PC-3 (cell line): ENCODE measurements at regions not wholly inside any gene's neighbourhood (a gene's known extent, or its start where the extent isn't known, plus 50 kb on each side); places are given as distances from the start of the nearest gene placed in this dataset.

Source experiments
- ATAC-seq: fragments of 200-7000 bp; cut with Tn5 transposase; 2 replicates; pipeline ENCODE4 v1.9.1; 2020; ENCODE audit warnings: mild to moderate bottlenecking, moderate library complexity
- BruUV-seq: library from RNA; stranded (reverse); fragments of 400-500 nt; replicated peaks from 2 replicates; lab custom pipeline; 2021; lab: Mats Ljungman, UMichigan
- CTCF ChIA-PET: fragments of 300-600 bp; sonication (Branson Sonifier 250); formaldehyde crosslinking; loops from one replicate; lab custom pipeline; 2022; ENCODE audit warnings: antibody characterized with exemption; lab: Charles Lee
- POLR2A ChIA-PET: fragments of 300-600 bp; sonication (Branson Sonifier 250); formaldehyde crosslinking; loops from one replicate; lab custom pipeline; 2022; ENCODE audit warnings: antibody characterized with exemption; ENCODE audit not compliant: unreplicated experiment; lab: Charles Lee
- DNase-seq: peaks from one replicate; pipeline ENCODE4 v3.0.0-alpha.2; 2015
- H2AFZ ChIP-seq: fragments of 300-600 bp; sonication (generic); 2 replicates; pipeline ENCODE4 v1.6.0; 2016; ENCODE audit warnings: antibody characterized with exemption, low read length
- H3F3A ChIP-seq: fragments of 300-600 bp; sonication (generic); one replicate; pipeline ENCODE4 v1.6.0; 2017; ENCODE audit warnings: antibody characterized with exemption, low read length, control low read depth, mild to moderate bottlenecking; ENCODE audit not compliant: unreplicated experiment
- H3K27ac ChIP-seq: fragments of 300-600 bp; sonication (generic); 2 replicates; pipeline ENCODE4 v1.5.1; 2016; ENCODE audit warnings: mild to moderate bottlenecking, low read length
- H3K27me3 ChIP-seq: fragments of 300-600 bp; sonication (generic); 2 replicates; pipeline ENCODE4 v1.6.1; 2016; ENCODE audit warnings: low read length, mixed read lengths
- H3K36me3 ChIP-seq: fragments of 300-600 bp; sonication (generic); 2 replicates; pipeline ENCODE4 v1.6.1; 2016; ENCODE audit warnings: low read depth, mixed run types, low read length, mixed read lengths
- H3K4me1 ChIP-seq: fragments of 300-600 bp; sonication (generic); 2 replicates; pipeline ENCODE4 v1.5.1; 2016; ENCODE audit warnings: low read length; ENCODE audit not compliant: insufficient read depth
- H3K4me2 ChIP-seq: fragments of 300-600 bp; sonication (generic); 2 replicates; pipeline ENCODE4 v1.6.0; 2016; ENCODE audit warnings: low read length
- H3K4me3 ChIP-seq: fragments of 300-600 bp; sonication (generic); 2 replicates; pipeline ENCODE4 v1.5.1; 2016; ENCODE audit warnings: mild to moderate bottlenecking, low read length, mixed read lengths
- H3K79me2 ChIP-seq: fragments of 300-600 bp; sonication (generic); 2 replicates; pipeline ENCODE4 v1.6.1; 2017; ENCODE audit warnings: low read length, mixed read lengths
- H3K9ac ChIP-seq: fragments of 300-600 bp; sonication (generic); 2 replicates; pipeline ENCODE4 v1.6.0; 2016; ENCODE audit warnings: mild to moderate bottlenecking, low read length
- H3K9me2 ChIP-seq: fragments of 300-600 bp; sonication (generic); replicated peaks from 2 replicates; pipeline ENCODE4 v1.6.1; 2016; ENCODE audit warnings: mixed run types, low read length, mixed read lengths
- H3K9me3 ChIP-seq: fragments of 300-600 bp; sonication (generic); 2 replicates; pipeline ENCODE4 v1.6.1; 2016; ENCODE audit warnings: low read length, mixed read lengths
- H4K20me1 ChIP-seq: fragments of 300-600 bp; sonication (generic); 2 replicates; pipeline ENCODE4 v1.6.1; 2016; ENCODE audit warnings: low read length, mixed read lengths
- EZH2 ChIP-seq: fragments of 300-600 bp; sonication (generic); IDR thresholded peaks from one replicate; pipeline ENCODE4 v1.6.1; 2017; ENCODE audit warnings: antibody characterized with exemption, mild to moderate bottlenecking, low read length; ENCODE audit not compliant: unreplicated experiment
- EZH2phosphoT487 ChIP-seq: fragments of 300-600 bp; sonication (generic); IDR thresholded peaks from 2 replicates; pipeline ENCODE4 v1.6.1; 2018; ENCODE audit warnings: mild to moderate bottlenecking, antibody characterized with exemption, low read length, borderline replicate concordance
- intact Hi-C: fragments of 100-400 bp; cut with micrococcal nuclease; formaldehyde crosslinking; loops from 2 replicates; pipeline ENCODE4 v1.9.0; 2023
- TF ChIP-seq, protein P1 (sequence below): fragments of 300-600 bp; sonication (generic); conservative IDR thresholded peaks from 2 replicates; pipeline ENCODE4 v1.5.1; 2017; ENCODE audit warnings: antibody characterized with exemption, low read depth, mild to moderate bottlenecking, low read length

DNA sequence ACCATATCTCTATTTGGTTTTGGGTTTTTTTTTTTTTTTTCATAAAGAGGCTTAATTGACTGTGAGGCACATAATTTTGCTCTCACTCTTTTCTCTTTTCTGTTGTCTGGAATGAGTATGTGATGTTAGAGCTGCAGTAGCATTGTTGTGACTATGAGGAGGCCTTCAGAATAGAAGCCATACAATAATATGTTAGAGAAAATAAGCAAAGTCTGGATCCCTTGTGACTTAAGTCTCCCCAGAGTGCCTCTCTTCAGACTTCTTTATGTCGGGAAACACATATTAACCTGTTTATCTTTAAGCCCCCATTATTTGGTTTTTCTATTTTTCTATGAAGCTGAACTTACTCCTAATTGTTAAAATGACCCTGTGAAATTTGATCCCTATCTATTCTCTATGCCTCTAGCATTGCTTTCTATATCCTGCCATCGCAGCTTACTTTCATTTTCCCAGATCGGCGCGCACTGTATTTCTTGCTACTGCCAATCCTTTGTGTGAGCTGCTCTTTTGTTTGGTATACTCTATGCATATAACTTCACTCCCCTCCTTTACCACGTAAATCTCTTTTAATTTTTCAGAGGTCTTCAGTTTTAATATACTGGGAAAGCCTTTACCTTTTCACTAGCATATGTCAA, 372.5 kb upstream of the KCNN2 start:
- ChIA-PET POLR2A (no interaction called here), CTCF (no interaction called here)
- Histone ChIP-seq H3K4me1 (no peaks in the 10 kb centered on the region), H3K27me3 (peaks cover 12% of the 10 kb centered on the region; the same call in 1 of the 2 replicates), H3K4me2 (peak overlapping the region; percentile 86), H2AFZ (peak overlapping the region; percentile 56; the same call in 1 of the 2 replicates), H3K9me2 (no peaks in the 10 kb centered on the region), H4K20me1 (no peaks in the 10 kb centered on the region), H3F3A (no peaks in the 10 kb centered on the region), H3K9ac (no peak overlapping the region), H3K27ac (no peak overlapping the region), H3K36me3 (no peaks in the 10 kb centered on the region), H3K9me3 (no peaks in the 10 kb centered on the region; the same call in 1 of the 2 replicates), H3K4me3 (peak overlapping the region; percentile 76), H3K79me2 (no peaks in the 10 kb centered on the region)
- DNase-seq (peak; percentile 23), ATAC-seq (peak; percentile 55)
- BruUV-seq: no TSS peak
- TF ChIP-seq, protein P1, sequence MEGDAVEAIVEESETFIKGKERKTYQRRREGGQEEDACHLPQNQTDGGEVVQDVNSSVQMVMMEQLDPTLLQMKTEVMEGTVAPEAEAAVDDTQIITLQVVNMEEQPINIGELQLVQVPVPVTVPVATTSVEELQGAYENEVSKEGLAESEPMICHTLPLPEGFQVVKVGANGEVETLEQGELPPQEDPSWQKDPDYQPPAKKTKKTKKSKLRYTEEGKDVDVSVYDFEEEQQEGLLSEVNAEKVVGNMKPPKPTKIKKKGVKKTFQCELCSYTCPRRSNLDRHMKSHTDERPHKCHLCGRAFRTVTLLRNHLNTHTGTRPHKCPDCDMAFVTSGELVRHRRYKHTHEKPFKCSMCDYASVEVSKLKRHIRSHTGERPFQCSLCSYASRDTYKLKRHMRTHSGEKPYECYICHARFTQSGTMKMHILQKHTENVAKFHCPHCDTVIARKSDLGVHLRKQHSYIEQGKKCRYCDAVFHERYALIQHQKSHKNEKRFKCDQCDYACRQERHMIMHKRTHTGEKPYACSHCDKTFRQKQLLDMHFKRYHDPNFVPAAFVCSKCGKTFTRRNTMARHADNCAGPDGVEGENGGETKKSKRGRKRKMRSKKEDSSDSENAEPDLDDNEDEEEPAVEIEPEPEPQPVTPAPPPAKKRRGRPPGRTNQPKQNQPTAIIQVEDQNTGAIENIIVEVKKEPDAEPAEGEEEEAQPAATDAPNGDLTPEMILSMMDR: no peak
- TF ChIP-seq EZH2 (no peak), EZH2phosphoT487 (no peak)
- intact Hi-C loops: no loop called here

DNA sequence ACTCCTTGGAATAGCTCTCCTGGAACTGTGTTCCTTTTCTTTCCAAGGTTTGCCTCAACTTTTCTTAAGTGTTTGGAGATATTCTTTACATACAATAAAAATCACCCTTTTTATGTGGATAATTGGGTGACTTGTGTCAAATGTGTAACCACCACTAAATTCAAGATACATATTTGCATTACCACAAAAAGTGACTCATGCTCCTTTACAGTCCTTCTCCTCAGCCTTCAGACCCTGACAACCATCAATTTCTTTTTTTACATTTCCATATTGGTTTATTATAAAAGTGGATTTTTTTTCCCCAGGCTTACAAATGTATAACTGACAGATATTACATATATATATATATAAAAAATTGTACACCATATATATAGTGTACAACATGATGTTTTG, 372.0 kb upstream of the KCNN2 start:
- Histone ChIP-seq H3F3A (no peaks in the 10 kb centered on the region), H4K20me1 (no peaks in the 10 kb centered on the region), H3K9me3 (no peaks in the 10 kb centered on the region), H2AFZ (peak overlapping the region; percentile 56; the same call in 1 of the 2 replicates), H3K4me1 (no peaks in the 10 kb centered on the region), H3K79me2 (no peaks in the 10 kb centered on the region), H3K27me3 (peaks cover 7% of the 10 kb centered on the region; the same call in 1 of the 2 replicates), H3K9ac (no peak overlapping the region), H3K9me2 (no peaks in the 10 kb centered on the region), H3K27ac (no peak overlapping the region), H3K4me3 (peak overlapping the region; percentile 76), H3K36me3 (no peaks in the 10 kb centered on the region), H3K4me2 (peak overlapping the region; percentile 86)
- ChIA-PET POLR2A (no interaction called here), CTCF (no interaction called here)
- DNase-seq: peak; percentile 37
- intact Hi-C loops: no loop called here
- peak; percentile 51 for ATAC-seq
- no TSS peak for BruUV-seq
- TF ChIP-seq EZH2phosphoT487: no peak
- TF ChIP-seq, protein P1: no peak
- no peak for TF ChIP-seq EZH2

DNA sequence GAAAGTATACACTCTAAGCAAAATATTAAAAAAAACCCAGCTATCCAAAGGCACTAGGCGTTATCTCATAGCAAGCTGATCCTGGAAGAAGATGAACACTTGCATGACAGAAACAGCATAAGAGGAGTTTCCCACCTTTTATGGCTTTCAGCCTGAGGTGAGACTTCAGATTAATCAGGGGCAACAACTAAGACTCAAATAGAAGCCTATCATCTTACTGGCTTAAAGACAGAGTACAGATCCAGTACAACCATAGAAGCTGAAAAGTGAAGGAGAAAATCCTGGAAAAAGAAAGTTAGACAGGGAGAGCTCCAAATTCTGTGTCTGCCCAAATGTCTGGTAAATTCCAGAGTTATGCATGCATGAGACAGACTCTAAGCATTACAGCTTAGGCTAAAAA, 360.8 kb upstream of the KCNN2 start:
- ChIA-PET CTCF (interaction anchor here (0.6 kb wide), 1 partner anchor 389 kb away, joined by 4 read pairs; no protein-coding TSS in a partner anchor), POLR2A (no interaction called here)
- no TSS peak for BruUV-seq
- no peaks in the 10 kb centered on the region for H4K20me1 ChIP-seq
- H3K9ac ChIP-seq: no peak overlapping the region
- no peak for ATAC-seq
- no peak overlapping the region for H3K27ac ChIP-seq
- no peak overlapping the region for H3K4me3 ChIP-seq
- no peak overlapping the region for H2AFZ ChIP-seq
- no peaks in the 10 kb centered on the region for H3K9me2 ChIP-seq
- no peak overlapping the region for H3K4me2 ChIP-seq
- peaks cover 9% of the 10 kb centered on the region; the same call in 1 of the 2 replicates for H3K27me3 ChIP-seq
- H3K36me3 ChIP-seq: no peaks in the 10 kb centered on the region
- no peaks in the 10 kb centered on the region for H3F3A ChIP-seq
- DNase-seq: no peak
- 0 out of 2 replicates have a peak, but pooled peaks cover 4% of the 10 kb centered on the region for H3K9me3 ChIP-seq
- no peaks in the 10 kb centered on the region for H3K79me2 ChIP-seq
- H3K4me1 ChIP-seq: no peaks in the 10 kb centered on the region
- intact Hi-C loops: no loop called here
- TF ChIP-seq EZH2 (no peak), EZH2phosphoT487 (no peak)
- TF ChIP-seq, protein P1: no peak
